ENCODE measurements at regions not wholly inside any gene's neighbourhood (a gene's known extent, or its start where the extent isn't known, plus 50 kb on each side); places are given as distances from the start of the nearest gene placed in this dataset.
A peak's percentile ranks its signal among the peaks of the same experiment; 100 is the strongest.

- Mint-ChIP-seq H3K27me3 (no peaks in the 10 kb centered on the region), H3K4me3 (no peak overlapping the region), H3K27ac (no peak overlapping the region), H3K36me3 (ENCODE audit: low read depth) (no peaks in the 10 kb centered on the region), H3K4me1 (ENCODE audit: low read depth) (peaks cover 3% of the 10 kb centered on the region), H3K9me3 (no peaks in the 10 kb centered on the region)
- intact Hi-C loops (cut with micrococcal nuclease), result no loop called here
- DNase-seq, result no peak
- no peak for TF ChIP-seq CTCF (IDR thresholded peaks at IDR 0.05)
- ChIA-PET CTCF (no interaction called here), POLR2A (no interaction called here)
- ATAC-seq, result no peak
These were observed 321.7 kb downstream of the DLEU7 start for GRCh38 chr13:50521831-50522149.

- Mint-ChIP-seq H3K27me3 (no peaks in the 10 kb centered on the region), H3K4me1 (ENCODE audit: low read depth) (peaks cover 5% of the 10 kb centered on the region), H3K4me3 (no peak overlapping the region), H3K9me3 (no peaks in the 10 kb centered on the region), H3K36me3 (ENCODE audit: low read depth) (no peaks in the 10 kb centered on the region), H3K27ac (no peak overlapping the region)
- no peak for TF ChIP-seq CTCF (IDR thresholded peaks at IDR 0.05)
- POLR2A ChIA-PET, result no interaction called here
- CTCF ChIA-PET, result no interaction called here
- DNase-seq, result no peak
- no peak for ATAC-seq
- intact Hi-C loops (cut with micrococcal nuclease), result no loop called here
These were observed 321.0 kb downstream of the DLEU7 start for GRCh38 chr13:50522506-50522905.

- Mint-ChIP-seq H3K27me3 (no peaks in the 10 kb centered on the region), H3K36me3 (ENCODE audit: low read depth) (no peaks in the 10 kb centered on the region), H3K27ac (no peak overlapping the region), H3K4me3 (no peak overlapping the region), H3K9me3 (no peaks in the 10 kb centered on the region), H3K4me1 (ENCODE audit: low read depth) (peaks cover 5% of the 10 kb centered on the region)
- CTCF ChIA-PET, result no interaction called here
- TF ChIP-seq CTCF (IDR thresholded peaks at IDR 0.05), result no peak
- ATAC-seq, result no peak
- POLR2A ChIA-PET, result no interaction called here
- intact Hi-C loops (cut with micrococcal nuclease), result no loop called here
- DNase-seq, result no peak
These were observed 320.2 kb downstream of the DLEU7 start for GRCh38 chr13:50523307-50523706.

GRCh38 chr13:50524560-50524959 is 318.9 kb downstream of the DLEU7 start:
- POLR2A ChIA-PET, result no interaction called here
- H3K4me1 Mint-ChIP-seq (ENCODE audit: low read depth), result peaks cover 15% of the 10 kb centered on the region
- no peak overlapping the region for H3K4me3 Mint-ChIP-seq
- no peaks in the 10 kb centered on the region for H3K27me3 Mint-ChIP-seq
- H3K36me3 Mint-ChIP-seq (ENCODE audit: low read depth), result no peaks in the 10 kb centered on the region
- DNase-seq (no peak), ATAC-seq (no peak)
- no peaks in the 10 kb centered on the region for H3K9me3 Mint-ChIP-seq
- intact Hi-C loops (cut with micrococcal nuclease), result no loop called here
- H3K27ac Mint-ChIP-seq, result no peak overlapping the region
- CTCF ChIA-PET, result no interaction called here
- TF ChIP-seq CTCF (IDR thresholded peaks at IDR 0.05), result no peak

- peaks cover 18% of the 10 kb centered on the region for H3K4me1 Mint-ChIP-seq (ENCODE audit: low read depth)
- ChIA-PET POLR2A (no interaction called here), CTCF (no interaction called here)
- ATAC-seq (no peak), DNase-seq (peak; percentile 14)
- H3K27me3 Mint-ChIP-seq, result no peaks in the 10 kb centered on the region
- H3K9me3 Mint-ChIP-seq, result no peaks in the 10 kb centered on the region
- H3K36me3 Mint-ChIP-seq (ENCODE audit: low read depth), result no peaks in the 10 kb centered on the region
- H3K4me3 Mint-ChIP-seq, result no peak overlapping the region
- TF ChIP-seq CTCF (IDR thresholded peaks at IDR 0.05), result no peak
- H3K27ac Mint-ChIP-seq, result no peak overlapping the region
- intact Hi-C loops (cut with micrococcal nuclease), result no loop called here
These were observed 316.8 kb downstream of the DLEU7 start for GRCh38 chr13:50526661-50527071.
